Stimulated activated naive CD4-positive, alpha-beta T cell treated with Interleukin-2 at 50 U/mL for 16 hours (primary cell): ENCODE measurements at regions not wholly inside any gene's neighbourhood (a gene's known extent, or its start where the extent isn't known, plus 50 kb on each side); places are given as distances from the start of the nearest gene placed in this dataset.

Source experiments
- DNase-seq: peaks from one replicate; lab custom pipeline; 2025; lab: John Stamatoyannopoulos, UW

DNA sequence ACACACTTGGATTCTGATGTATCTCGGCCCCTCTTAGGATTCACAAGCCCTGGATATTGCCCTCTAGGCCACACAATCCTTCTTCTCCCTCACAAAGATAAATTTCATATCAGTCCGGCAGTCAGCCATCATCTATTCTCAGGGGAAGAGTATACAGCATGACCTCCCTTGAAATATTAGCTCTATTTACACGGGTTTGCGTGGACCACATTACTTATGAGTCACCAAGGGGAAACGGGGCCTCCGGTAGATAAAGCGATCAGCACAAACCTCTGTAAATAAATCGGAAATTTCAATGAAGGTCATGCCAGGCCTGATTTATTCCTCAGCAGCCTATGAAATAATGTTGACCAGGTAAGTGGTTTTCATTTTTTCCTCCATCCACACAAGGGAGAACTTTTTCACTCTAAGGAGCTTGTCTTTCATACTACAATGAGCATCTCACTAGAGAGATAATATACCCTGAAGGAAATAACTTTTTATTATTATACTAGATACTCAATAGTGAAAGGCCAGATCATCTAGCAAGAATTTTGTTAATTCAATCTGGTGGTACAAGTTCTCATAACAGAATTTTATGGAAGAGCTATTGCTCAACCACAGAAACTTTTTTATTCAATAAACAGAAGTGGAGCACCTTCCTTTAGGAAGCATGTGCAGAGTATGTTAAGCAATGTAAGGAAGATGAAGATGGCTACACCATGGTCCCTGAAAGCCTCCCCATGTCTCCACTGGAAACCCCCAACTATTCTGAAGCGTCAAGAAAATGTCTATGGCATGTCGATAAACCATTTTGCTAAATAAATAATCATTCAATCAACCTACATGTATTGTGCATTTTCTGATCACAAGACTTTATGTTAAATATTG is 125.2 kb upstream of the PIK3C3 start:
- DNase-seq: no peak

- no peak for DNase-seq
Measured at GRCh38 chr18:41828137-41828536, 126.9 kb upstream of the PIK3C3 start.

GRCh38 chr18:41820784-41821183 is 134.2 kb upstream of the PIK3C3 start:
- DNase-seq: no peak

- no peak for DNase-seq
Measured at GRCh38 chr18:41818381-41819355, 136.4 kb upstream of the PIK3C3 start.

- no peak for DNase-seq
Measured at GRCh38 chr18:41814651-41815050, 140.4 kb upstream of the PIK3C3 start.

DNA sequence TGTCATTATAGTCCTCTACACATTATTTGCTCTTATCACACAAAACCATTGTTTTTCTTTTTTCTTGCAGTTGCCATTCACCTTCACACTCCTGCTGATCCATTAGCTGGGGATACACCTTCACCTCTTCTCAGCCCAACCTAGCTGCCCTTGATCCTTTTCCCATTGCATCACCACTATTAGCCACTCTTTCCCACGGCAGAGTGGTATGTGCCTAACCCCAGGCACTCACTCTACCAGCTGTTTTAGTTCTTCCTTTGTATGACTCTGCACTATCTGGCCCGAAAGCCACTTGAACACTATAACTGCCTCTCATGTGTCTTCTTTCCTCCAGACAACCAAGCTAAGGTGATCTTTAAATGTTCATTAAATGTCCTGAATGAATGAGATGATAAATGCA is 145.4 kb upstream of the PIK3C3 start:
- no peak for DNase-seq

GRCh38 chr18:41805341-41805740 is 149.7 kb upstream of the PIK3C3 start:
- DNase-seq: no peak

- DNase-seq: no peak
Measured at GRCh38 chr18:41798879-41799278, 156.2 kb upstream of the PIK3C3 start.

GRCh38 chr18:41790687-41791086 is 164.3 kb upstream of the PIK3C3 start:
- no peak for DNase-seq

DNA sequence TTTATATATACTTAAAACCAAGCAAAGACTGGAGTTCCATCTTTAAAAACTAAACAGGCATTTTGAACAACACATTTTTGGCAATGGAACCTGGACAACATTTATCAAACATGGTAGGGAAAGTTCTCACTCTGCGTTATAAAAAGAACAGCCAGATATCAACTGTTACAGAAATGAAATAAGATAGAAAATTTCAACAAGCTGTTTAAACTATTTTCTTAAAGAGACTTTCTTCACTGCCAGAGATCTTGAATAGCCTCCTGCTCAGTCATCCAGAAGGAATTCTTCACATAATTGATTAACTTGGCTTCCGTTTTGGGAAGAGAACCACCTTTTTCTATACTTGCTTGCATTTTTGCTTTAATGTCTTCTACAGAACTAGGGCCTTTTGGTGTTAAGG is 166.0 kb upstream of the PIK3C3 start:
- no peak for DNase-seq

DNA sequence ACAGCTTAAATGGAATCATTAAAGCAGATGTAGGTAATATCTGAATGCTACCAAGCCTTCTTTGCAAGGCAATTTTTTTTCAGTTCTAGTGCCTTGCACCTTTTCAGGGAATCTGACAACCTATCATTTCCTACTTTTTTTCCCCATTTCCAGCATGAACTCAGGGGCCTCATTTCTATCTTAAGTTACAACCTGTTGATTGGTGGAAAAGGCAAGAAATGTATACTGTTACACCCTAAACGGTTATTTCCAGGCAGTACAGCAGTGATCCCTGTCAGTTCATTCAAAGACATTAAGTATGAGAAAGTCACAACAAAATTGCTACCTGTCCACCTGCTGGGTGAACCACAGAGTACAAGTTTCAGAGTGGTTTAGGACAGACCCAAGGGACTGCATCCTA is 171.2 kb upstream of the PIK3C3 start:
- DNase-seq: no peak

DNA sequence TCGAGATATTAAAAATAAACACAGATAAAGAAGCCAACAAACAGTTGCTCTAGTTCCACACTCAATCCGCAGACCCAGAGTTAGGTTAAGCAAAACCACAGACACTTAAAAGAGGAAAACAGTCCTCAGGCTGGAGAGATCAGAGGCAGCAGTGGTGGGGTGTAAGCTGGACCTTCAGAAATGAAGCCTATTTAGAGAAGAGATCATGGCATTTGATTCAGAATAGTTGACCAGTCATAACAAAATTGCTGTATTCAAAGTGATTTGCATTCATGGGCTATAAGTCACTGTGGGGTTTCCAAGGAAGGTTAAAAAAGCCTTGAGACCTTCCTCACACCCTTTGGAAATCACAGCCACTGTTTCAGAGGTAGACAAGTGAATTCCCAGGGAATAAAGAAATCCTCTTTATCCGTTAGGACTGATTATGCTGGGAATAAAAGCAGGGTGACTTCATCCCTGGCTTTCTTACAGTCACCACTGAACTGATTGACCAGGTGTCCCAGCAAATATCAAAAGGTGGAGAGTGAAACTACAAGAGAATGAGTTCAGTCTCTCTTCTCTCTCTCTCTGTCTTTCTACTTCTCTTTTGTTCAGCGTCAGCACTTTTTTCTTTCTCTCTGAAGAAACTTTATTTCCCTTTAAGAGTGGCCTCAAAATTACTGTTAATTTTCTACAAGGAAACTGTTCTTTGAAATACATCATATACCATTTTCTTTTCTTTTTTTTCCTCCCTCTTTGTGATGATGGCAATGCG is 171.8 kb upstream of the PIK3C3 start:
- no peak for DNase-seq

GRCh38 chr18:41771973-41772372 is 183.1 kb upstream of the PIK3C3 start:
- DNase-seq: no peak

DNA sequence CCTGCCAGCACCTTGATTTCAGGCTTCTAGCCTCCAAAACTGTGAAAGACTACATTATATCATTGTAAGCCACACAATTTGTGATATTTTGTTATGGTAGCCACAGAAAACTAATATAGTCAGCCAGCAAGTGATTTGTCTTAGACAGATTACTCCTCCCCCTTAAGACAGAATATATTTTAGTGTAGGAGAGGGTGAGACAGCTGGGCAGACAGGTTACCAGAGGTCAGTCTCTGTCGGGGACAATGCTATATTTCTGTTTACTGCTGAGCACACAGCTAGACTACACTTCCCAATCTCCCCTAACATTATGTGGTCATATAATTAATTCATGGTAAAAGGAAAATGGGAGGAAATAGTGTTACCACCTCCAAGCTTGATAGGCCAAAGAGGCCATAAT is 185.8 kb upstream of the PIK3C3 start:
- no peak for DNase-seq

- no peak for DNase-seq
Measured at GRCh38 chr18:41768467-41768866, 186.6 kb upstream of the PIK3C3 start.

- no peak for DNase-seq
Measured at GRCh38 chr18:41767960-41768359, 187.1 kb upstream of the PIK3C3 start.

- no peak for DNase-seq
Measured at GRCh38 chr18:41765460-41765859, 189.6 kb upstream of the PIK3C3 start.

DNA sequence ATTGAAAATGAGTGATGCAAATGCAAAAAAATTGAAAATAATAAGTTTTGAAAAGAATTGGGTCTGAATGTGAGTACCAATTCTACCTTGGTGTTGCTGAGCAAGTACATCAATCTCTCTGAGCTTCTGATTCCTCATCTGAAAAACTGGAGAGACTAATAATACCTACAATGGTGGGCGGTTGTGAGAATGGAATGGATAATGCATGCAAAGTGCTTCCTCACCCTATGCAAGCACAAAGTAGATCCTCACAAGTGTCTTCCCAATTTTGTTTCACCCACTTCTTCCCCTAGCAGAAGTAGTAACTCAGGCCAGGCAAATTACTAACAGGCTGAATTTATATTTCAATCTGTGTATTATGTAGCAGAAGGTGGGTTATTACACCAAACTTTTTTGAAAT is 191.7 kb upstream of the PIK3C3 start:
- DNase-seq: no peak

GRCh38 chr18:41761333-41762018 is 193.6 kb upstream of the PIK3C3 start:
- DNase-seq: no peak

GRCh38 chr18:41758534-41758933 is 196.5 kb upstream of the PIK3C3 start:
- no peak for DNase-seq

GRCh38 chr18:41756141-41756540 is 198.9 kb upstream of the PIK3C3 start:
- no peak for DNase-seq

- DNase-seq: no peak
Measured at GRCh38 chr18:41754332-41754731, 200.7 kb upstream of the PIK3C3 start.
